Astrocyte (in vitro differentiated cells and primary cell): ENCODE measurements at regions not wholly inside any gene's neighbourhood (a gene's known extent, or its start where the extent isn't known, plus 50 kb on each side); places are given as distances from the start of the nearest gene placed in this dataset.

Source experiments
- DNase-seq: peaks from one replicate; pipeline ENCODE4 v3.0.0-alpha.2; 2010; ENCODE audit warnings: low read depth
- FAIRE-seq: peaks from 2 replicates; lab custom pipeline; 2011; peaks lifted over from hg19 to GRCh38; lab: Jason Lieb, UNC
- H2AFZ ChIP-seq: 2 replicates; pipeline ENCODE4 v1.6.0; 2012; ENCODE audit warnings: low read depth, low read length, inconsistent platforms
- H3K27ac ChIP-seq: 2 replicates; pipeline ENCODE4 v1.5.1; 2011; ENCODE audit warnings: low read depth, low read length, inconsistent platforms
- H3K27me3 ChIP-seq: 2 replicates; pipeline ENCODE4 v1.6.0; 2011; ENCODE audit warnings: low read length, inconsistent platforms; ENCODE audit not compliant: insufficient read depth
- H3K36me3 ChIP-seq: 2 replicates; pipeline ENCODE4 v1.5.1; 2011; ENCODE audit warnings: low read length, inconsistent platforms; ENCODE audit not compliant: insufficient read depth
- H3K4me1 ChIP-seq: 2 replicates; pipeline ENCODE4 v1.5.1; 2011; ENCODE audit warnings: low read length, inconsistent platforms; ENCODE audit not compliant: insufficient read depth
- H3K4me2 ChIP-seq: 2 replicates; pipeline ENCODE4 v1.6.0; 2012; ENCODE audit warnings: low read length, inconsistent platforms
- H3K4me3 ChIP-seq: 2 replicates; pipeline ENCODE4 v1.5.1; 2011; ENCODE audit warnings: low read depth, mild to moderate bottlenecking, low read length, inconsistent platforms; ENCODE audit not compliant: insufficient read depth
- H3K79me2 ChIP-seq: 2 replicates; pipeline ENCODE4 v1.6.0; 2012; ENCODE audit warnings: mild to moderate bottlenecking, low read length, inconsistent platforms; ENCODE audit not compliant: insufficient read depth
- H3K9ac ChIP-seq: 2 replicates; pipeline ENCODE4 v1.6.0; 2012; ENCODE audit warnings: mild to moderate bottlenecking, low read length, inconsistent platforms
- H3K9me3 ChIP-seq: 2 replicates; pipeline ENCODE4 v1.5.1; 2012; ENCODE audit warnings: low read depth, mild to moderate bottlenecking, low read length, inconsistent platforms; ENCODE audit not compliant: insufficient read depth
- H4K20me1 ChIP-seq: 2 replicates; pipeline ENCODE4 v1.6.0; 2012; ENCODE audit warnings: low read length, inconsistent platforms; ENCODE audit not compliant: insufficient read depth
- H3K27ac Mint-ChIP-seq: one replicate; pipeline ENCODE4 v1.8.0; 2021; ENCODE audit warnings: mild to moderate bottlenecking, mixed read lengths; ENCODE audit not compliant: unreplicated experiment
- H3K27me3 Mint-ChIP-seq: one replicate; pipeline ENCODE4 v1.8.0; 2021; ENCODE audit warnings: low read depth, mixed read lengths; ENCODE audit not compliant: unreplicated experiment
- H3K36me3 Mint-ChIP-seq: one replicate; pipeline ENCODE4 v1.8.0; 2021; ENCODE audit warnings: low read depth, mixed read lengths; ENCODE audit not compliant: unreplicated experiment
- H3K4me1 Mint-ChIP-seq: one replicate; pipeline ENCODE4 v1.8.0; 2021; ENCODE audit warnings: low read depth, mixed read lengths; ENCODE audit not compliant: unreplicated experiment
- H3K4me3 Mint-ChIP-seq: one replicate; pipeline ENCODE4 v1.8.0; 2021; ENCODE audit warnings: mild to moderate bottlenecking, moderate library complexity, mixed read lengths; ENCODE audit not compliant: unreplicated experiment
- H3K9me3 Mint-ChIP-seq: one replicate; pipeline ENCODE4 v1.8.0; 2021; ENCODE audit warnings: mild to moderate bottlenecking, mixed read lengths; ENCODE audit not compliant: unreplicated experiment
- CTCF ChIP-seq: IDR thresholded peaks from 2 replicates; pipeline ENCODE4 v1.5.1; 2011; ENCODE audit warnings: low read depth, mild to moderate bottlenecking, inconsistent platforms, low read length, moderate library complexity; ENCODE audit not compliant: insufficient read depth
- EZH2 ChIP-seq: IDR thresholded peaks from 2 replicates; pipeline ENCODE4 v1.6.1; 2012; ENCODE audit warnings: mild to moderate bottlenecking, low read length, inconsistent platforms; ENCODE audit not compliant: insufficient read depth

- Histone ChIP-seq H3K36me3 (no peaks in the 10 kb centered on the region), H3K27ac (peak overlapping the region; percentile 99), H3K4me3 (no peak overlapping the region), H2AFZ (no peak overlapping the region), H3K4me2 (no peak overlapping the region), H3K79me2 (no peaks in the 10 kb centered on the region), H3K27me3 (no peaks in the 10 kb centered on the region), H3K4me1 (peaks cover 15% of the 10 kb centered on the region), H3K9me3 (no peaks in the 10 kb centered on the region), H3K9ac (peak overlapping the region; percentile 75), H4K20me1 (no peaks in the 10 kb centered on the region)
- DNase-seq (peak; percentile 59), FAIRE-seq (peak; percentile 64)
- H3K27ac Mint-ChIP-seq, result peak overlapping the region; percentile 98
- H3K4me3 Mint-ChIP-seq, result no peak overlapping the region
- no peaks in the 10 kb centered on the region for H3K27me3 Mint-ChIP-seq
- peak; percentile 65 for TF ChIP-seq CTCF
- no peak for TF ChIP-seq EZH2
- H3K4me1 Mint-ChIP-seq, result peaks cover 24% of the 10 kb centered on the region
- H3K36me3 Mint-ChIP-seq, result no peaks in the 10 kb centered on the region
- no peaks in the 10 kb centered on the region for H3K9me3 Mint-ChIP-seq
Measured at GRCh38 chr4:156475322-156475721, 496.3 kb downstream of the PDGFC start.

DNA sequence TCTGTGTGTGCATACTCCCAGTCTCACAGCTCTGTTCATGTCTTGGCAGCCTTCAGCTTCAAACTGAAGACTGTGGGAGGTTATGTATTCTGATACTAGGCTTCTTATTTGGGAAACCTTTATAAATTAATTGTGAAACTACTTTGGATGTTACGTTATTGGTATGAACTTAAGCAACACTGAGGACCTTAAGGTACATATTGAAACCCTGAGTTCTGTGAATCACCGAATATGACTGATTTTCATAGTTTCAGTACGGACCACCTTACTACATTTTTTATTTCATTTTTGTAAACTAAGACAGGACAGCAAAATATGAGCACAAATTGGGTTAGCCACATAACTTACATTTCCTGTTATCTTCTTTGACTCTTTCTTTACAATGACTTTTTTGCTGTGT, 498.4 kb downstream of the PDGFC start:
- Histone ChIP-seq H3K27ac (no peak overlapping the region), H3K4me2 (no peak overlapping the region), H3K36me3 (no peaks in the 10 kb centered on the region), H3K27me3 (no peaks in the 10 kb centered on the region), H3K4me3 (no peak overlapping the region), H3K4me1 (peaks cover 15% of the 10 kb centered on the region), H4K20me1 (no peaks in the 10 kb centered on the region), H3K9ac (no peak overlapping the region), H3K79me2 (no peaks in the 10 kb centered on the region), H3K9me3 (no peaks in the 10 kb centered on the region), H2AFZ (no peak overlapping the region)
- Mint-ChIP-seq H3K4me3 (no peak overlapping the region), H3K27me3 (no peaks in the 10 kb centered on the region), H3K4me1 (peaks cover 24% of the 10 kb centered on the region), H3K36me3 (no peaks in the 10 kb centered on the region), H3K27ac (peak overlapping the region; percentile 88), H3K9me3 (no peaks in the 10 kb centered on the region)
- FAIRE-seq, result peak; percentile 56
- no peak for DNase-seq
- TF ChIP-seq CTCF (no peak), EZH2 (no peak)

- no peaks in the 10 kb centered on the region for H3K9me3 ChIP-seq
- H3K27ac ChIP-seq, result no peak overlapping the region
- FAIRE-seq (peak; percentile 58), DNase-seq (peak; percentile 64)
- H2AFZ ChIP-seq, result no peak overlapping the region
- no peaks in the 10 kb centered on the region for H3K36me3 ChIP-seq
- Mint-ChIP-seq H3K4me3 (no peak overlapping the region), H3K9me3 (no peaks in the 10 kb centered on the region), H3K27me3 (no peaks in the 10 kb centered on the region), H3K27ac (peak overlapping the region; percentile 41), H3K4me1 (peaks cover 24% of the 10 kb centered on the region), H3K36me3 (no peaks in the 10 kb centered on the region)
- H3K4me3 ChIP-seq, result no peak overlapping the region
- H3K27me3 ChIP-seq, result no peaks in the 10 kb centered on the region
- no peaks in the 10 kb centered on the region for H4K20me1 ChIP-seq
- H3K9ac ChIP-seq, result no peak overlapping the region
- H3K4me2 ChIP-seq, result no peak overlapping the region
- H3K79me2 ChIP-seq, result no peaks in the 10 kb centered on the region
- TF ChIP-seq CTCF (no peak), EZH2 (no peak)
- peaks cover 15% of the 10 kb centered on the region for H3K4me1 ChIP-seq
Measured at GRCh38 chr4:156472624-156473023, 499.0 kb downstream of the PDGFC start.
